B cell (primary cell): ENCODE measurements at regions not wholly inside any gene's neighbourhood (a gene's known extent, or its start where the extent isn't known, plus 50 kb on each side); places are given as distances from the start of the nearest gene placed in this dataset.

Source experiments
- ATAC-seq: fragments of 200-7000 bp; cut with Tn5 transposase; one replicate; pipeline ENCODE4 v1.10.0; 2021; ENCODE audit warnings: low read depth, mild to moderate bottlenecking, moderate number of reproducible peaks, moderate library complexity
- CTCF ChIA-PET: fragments of 350-600 bp; sonication (Branson Sonifier 250); formaldehyde crosslinking; loops from one replicate; lab custom pipeline; 2021; ENCODE audit warnings: antibody characterized with exemption, inconsistent platforms; lab: Charles Lee
- POLR2A ChIA-PET: fragments of 350-600 bp; sonication (Branson Sonifier 250); formaldehyde crosslinking; loops from one replicate; lab custom pipeline; 2021; ENCODE audit warnings: antibody characterized with exemption; lab: Charles Lee
- DNase-seq: peaks from one replicate; pipeline ENCODE4 v3.0.0; 2013
- H2AFZ ChIP-seq: 2 replicates; pipeline ENCODE4 v1.6.1; 2012; ENCODE audit warnings: mild to moderate bottlenecking, low read depth, low read length; ENCODE audit not compliant: insufficient read depth, poor library complexity, severe bottlenecking
- H3K27ac ChIP-seq, 2 donors: 1 replicate in 1 of 2; 2 replicates in 1 of 2; pipeline ENCODE4 v1.5.1; 2012 to 2013; ENCODE audit warnings: low read length in 2 of 2, mild to moderate bottlenecking in 2 of 2, moderate library complexity in 1 of 2
- H3K27me3 ChIP-seq, 4 experiments: fragments of 200-600 bp in 1 of 4; sonication (generic) in 1 of 4; replicated peaks in 1 of 4; 1 replicate in 2 of 4; 2 replicates in 2 of 4; pipeline versions ENCODE4 v1.6.1 to v1.7.0; 2013 to 2016; ENCODE audit warnings: low read length in 3 of 4, mild to moderate bottlenecking in 2 of 4, mixed read lengths in 1 of 4, moderate library complexity in 1 of 4; ENCODE audit not compliant: insufficient read depth in 4 of 4, control insufficient read depth in 3 of 4; ENCODE audit errors: control extremely low read depth in 1 of 4
- H3K36me3 ChIP-seq, 2 experiments: replicated peaks in 1 of 2; 1 replicate in 1 of 2; 2 replicates in 1 of 2; pipeline versions ENCODE4 v1.6.1 to v1.7.1; 2013; ENCODE audit warnings: low read length in 1 of 2; ENCODE audit not compliant: insufficient read depth in 2 of 2, control insufficient read depth in 1 of 2; ENCODE audit errors: control extremely low read depth in 1 of 2, extremely low read depth in 1 of 2
- H3K4me1 ChIP-seq, 2 donors: fragments of 200-600 bp in 1 of 2; sonication (generic) in 1 of 2; 1 replicate in 1 of 2; 2 replicates in 1 of 2; pipeline versions ENCODE4 v1.5.1 to v1.6.1; 2013 to 2017; ENCODE audit warnings: low read length in 2 of 2; ENCODE audit not compliant: control insufficient read depth in 2 of 2, insufficient read depth in 2 of 2
- H3K4me2 ChIP-seq: replicated peaks from 2 replicates; pipeline ENCODE3; 2012; ENCODE audit warnings: mild to moderate bottlenecking, low read depth, low read length; ENCODE audit not compliant: poor library complexity, severe bottlenecking
- H3K4me3 ChIP-seq, 5 experiments: fragments of 200-600 bp in 1 of 5; sonication (generic) in 1 of 5; 1 replicate in 3 of 5; 2 replicates in 2 of 5; pipeline versions ENCODE4 v1.5.1 to v1.7.0; 2011 to 2016; ENCODE audit warnings: low read length in 4 of 5, mild to moderate bottlenecking in 4 of 5, low read depth in 2 of 5, control low read depth in 1 of 5, moderate library complexity in 1 of 5; ENCODE audit not compliant: insufficient read depth in 1 of 5; ENCODE audit errors: control extremely low read depth in 1 of 5, extremely low read depth in 1 of 5
- H3K79me2 ChIP-seq: fragments of 200-600 bp; sonication (generic); one replicate; pipeline ENCODE4 v1.6.0; 2016; ENCODE audit warnings: low read length; ENCODE audit not compliant: control insufficient read depth, insufficient read depth
- H3K9ac ChIP-seq: fragments of 200-600 bp; sonication (generic); 2 replicates; pipeline ENCODE4 v1.6.1; 2017; ENCODE audit warnings: mild to moderate bottlenecking, low read length, moderate library complexity
- H3K9me3 ChIP-seq, 3 donors: one replicate each; pipeline versions ENCODE4 v1.6.1 to v1.7.1; 2013; ENCODE audit warnings: low read length in 2 of 3; ENCODE audit not compliant: control insufficient read depth in 2 of 3, insufficient read depth in 1 of 3; ENCODE audit errors: control extremely low read depth in 1 of 3
- H4K20me1 ChIP-seq: 2 replicates; pipeline ENCODE4 v1.6.0; 2012; ENCODE audit warnings: mild to moderate bottlenecking, low read length; ENCODE audit not compliant: insufficient read depth, control insufficient read depth, poor library complexity, severe bottlenecking
- H3K27ac Mint-ChIP-seq: one replicate; pipeline ENCODE4 v1.8.0; 2021; ENCODE audit warnings: mixed read lengths
- H3K27me3 Mint-ChIP-seq: one replicate; pipeline ENCODE4 v1.8.0; 2021; ENCODE audit warnings: mixed read lengths
- H3K4me1 Mint-ChIP-seq: one replicate; pipeline ENCODE4 v1.8.0; 2021; ENCODE audit warnings: mixed read lengths
- H3K4me3 Mint-ChIP-seq: one replicate; pipeline ENCODE4 v1.8.0; 2021; ENCODE audit warnings: mixed read lengths
- H3K9me3 Mint-ChIP-seq: one replicate; pipeline ENCODE4 v1.8.0; 2022; ENCODE audit warnings: mixed read lengths; ENCODE audit not compliant: insufficient read depth
- EZH2 ChIP-seq: IDR thresholded peaks from 2 replicates; pipeline ENCODE4 v1.6.1; 2012; ENCODE audit warnings: borderline replicate concordance, low read depth, mild to moderate bottlenecking, moderate library complexity, low read length; ENCODE audit not compliant: insufficient read depth, poor library complexity, severe bottlenecking
- WGBS: methylation state at CpG from one replicate; pipeline ENCODE4 v1.1.5; 2013; ENCODE audit warnings: missing lambda C conversion rate; ENCODE audit not compliant: insufficient coverage; 5-methylcytosine and 5-hydroxymethylcytosine counted together
- intact Hi-C: fragments of 100-400 bp; cut with micrococcal nuclease; formaldehyde crosslinking; loops from one replicate; pipeline ENCODE4 v1.10.0; 2022
- TF ChIP-seq, protein P1 (sequence below): fragments of 200-600 bp; IDR thresholded peaks from one replicate; pipeline ENCODE4 v1.8.0; 2022; ENCODE audit warnings: antibody characterized with exemption, mild to moderate bottlenecking

DNA sequence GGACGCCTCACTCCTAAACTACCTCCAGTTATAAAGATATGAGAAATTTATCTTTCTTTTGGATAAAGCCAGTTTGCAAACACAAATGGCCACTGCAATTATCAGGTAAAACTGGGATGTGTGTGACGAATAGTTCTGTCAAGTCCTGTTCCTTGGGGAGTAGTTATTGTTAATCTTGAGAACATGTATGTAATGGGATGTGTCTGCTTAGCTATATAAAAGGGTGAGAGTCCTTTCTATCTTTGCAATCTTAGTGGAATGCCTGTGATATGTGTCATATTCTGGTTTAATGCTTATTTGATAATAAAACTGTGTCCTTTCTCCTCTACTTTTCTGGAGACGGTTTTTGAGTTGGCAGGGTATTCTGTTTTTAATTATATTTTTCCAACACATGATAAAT lies 56.1 kb upstream of the PKP2 start:
- ATAC-seq (no peak), DNase-seq (no peak)
- Mint-ChIP-seq H3K4me1 (no peaks in the 10 kb centered on the region), H3K27me3 (no peaks in the 10 kb centered on the region), H3K27ac (no peak overlapping the region), H3K4me3 (no peak overlapping the region), H3K9me3 (peaks cover 3% of the 10 kb centered on the region)
- no peaks in the 10 kb centered on the region for H3K79me2 ChIP-seq
- H3K4me2 ChIP-seq, result no peak overlapping the region
- H3K36me3 ChIP-seq, result no peaks in the 10 kb centered on the region
- H3K27me3 ChIP-seq, result no peaks in the 10 kb centered on the region
- H4K20me1 ChIP-seq, result no peaks in the 10 kb centered on the region
- no peak overlapping the region for H2AFZ ChIP-seq
- H3K4me3 ChIP-seq, result no peak overlapping the region
- intact Hi-C loops, result no loop called here
- H3K9ac ChIP-seq, result no peak overlapping the region
- no peak overlapping the region for H3K27ac ChIP-seq
- CTCF ChIA-PET, result no interaction called here
- no peaks in the 10 kb centered on the region for H3K4me1 ChIP-seq
- no peaks in the 10 kb centered on the region for H3K9me3 ChIP-seq
- no peak for TF ChIP-seq EZH2
- TF ChIP-seq, protein P1, sequence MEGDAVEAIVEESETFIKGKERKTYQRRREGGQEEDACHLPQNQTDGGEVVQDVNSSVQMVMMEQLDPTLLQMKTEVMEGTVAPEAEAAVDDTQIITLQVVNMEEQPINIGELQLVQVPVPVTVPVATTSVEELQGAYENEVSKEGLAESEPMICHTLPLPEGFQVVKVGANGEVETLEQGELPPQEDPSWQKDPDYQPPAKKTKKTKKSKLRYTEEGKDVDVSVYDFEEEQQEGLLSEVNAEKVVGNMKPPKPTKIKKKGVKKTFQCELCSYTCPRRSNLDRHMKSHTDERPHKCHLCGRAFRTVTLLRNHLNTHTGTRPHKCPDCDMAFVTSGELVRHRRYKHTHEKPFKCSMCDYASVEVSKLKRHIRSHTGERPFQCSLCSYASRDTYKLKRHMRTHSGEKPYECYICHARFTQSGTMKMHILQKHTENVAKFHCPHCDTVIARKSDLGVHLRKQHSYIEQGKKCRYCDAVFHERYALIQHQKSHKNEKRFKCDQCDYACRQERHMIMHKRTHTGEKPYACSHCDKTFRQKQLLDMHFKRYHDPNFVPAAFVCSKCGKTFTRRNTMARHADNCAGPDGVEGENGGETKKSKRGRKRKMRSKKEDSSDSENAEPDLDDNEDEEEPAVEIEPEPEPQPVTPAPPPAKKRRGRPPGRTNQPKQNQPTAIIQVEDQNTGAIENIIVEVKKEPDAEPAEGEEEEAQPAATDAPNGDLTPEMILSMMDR, result no peak
- no CpG with 5 or more reads among the region's 3 CpGs for WGBS
- POLR2A ChIA-PET, result no interaction called here

GRCh38 chr12:32949815-32950214 lies 53.2 kb upstream of the PKP2 start:
- Histone ChIP-seq H3K4me2 (no peak overlapping the region), H3K9me3 (no peaks in the 10 kb centered on the region), H3K27ac (no peak overlapping the region), H3K4me1 (no peaks in the 10 kb centered on the region), H2AFZ (no peak overlapping the region), H3K79me2 (no peaks in the 10 kb centered on the region), H3K27me3 (no peaks in the 10 kb centered on the region), H3K9ac (no peak overlapping the region), H3K4me3 (no peak overlapping the region), H3K36me3 (no peaks in the 10 kb centered on the region), H4K20me1 (no peaks in the 10 kb centered on the region)
- ATAC-seq (no peak), DNase-seq (no peak)
- 88% methylated on average over 1 of the region's 3 CpGs for whole genome bisulfite sequencing
- Mint-ChIP-seq H3K27me3 (no peaks in the 10 kb centered on the region), H3K27ac (no peak overlapping the region), H3K4me1 (no peaks in the 10 kb centered on the region), H3K4me3 (no peak overlapping the region), H3K9me3 (no peaks in the 10 kb centered on the region)
- TF ChIP-seq EZH2, result no peak
- TF ChIP-seq, protein P1, result no peak
- intact Hi-C loops, result no loop called here
- ChIA-PET CTCF (no interaction called here), POLR2A (no interaction called here)
